B cell (primary cell): ENCODE measurements at regions not wholly inside any gene's neighbourhood (a gene's known extent, or its start where the extent isn't known, plus 50 kb on each side); places are given as distances from the start of the nearest gene placed in this dataset.

Experiments
- CTCF ChIP-seq: fragments of 200-600 bp; IDR thresholded peaks from one replicate; pipeline ENCODE4 v1.8.0; 2022; ENCODE audit warnings: antibody characterized with exemption, mild to moderate bottlenecking
- EZH2 ChIP-seq: IDR thresholded peaks from 2 replicates; pipeline ENCODE4 v1.6.1; 2012; ENCODE audit warnings: borderline replicate concordance, low read depth, mild to moderate bottlenecking, moderate library complexity, low read length; ENCODE audit not compliant: insufficient read depth, poor library complexity, severe bottlenecking

- TF ChIP-seq CTCF = no peak
- TF ChIP-seq EZH2 = no peak
Measured at GRCh38 chr12:45509187-45509586, 220.3 kb upstream of the ARID2 start.
